Testis (tissue), 2 donors: ENCODE measurements at regions not wholly inside any gene's neighbourhood (a gene's known extent, or its start where the extent isn't known, plus 50 kb on each side); places are given as distances from the start of the nearest gene placed in this dataset.

Source experiments
- DNase-seq: peaks from one replicate; pipeline ENCODE4 v3.0.0-alpha.2; 2019
- H3K27ac ChIP-seq, 2 donors: fragments of 200-600 bp; sonication (generic); one replicate each; pipeline ENCODE4 v1.5.1; 2019
- H3K27me3 ChIP-seq: fragments of 200-600 bp; sonication (generic); one replicate; pipeline ENCODE4 v1.5.1; 2019
- H3K36me3 ChIP-seq: fragments of 200-600 bp; sonication (generic); one replicate; pipeline ENCODE4 v1.5.1; 2017; ENCODE audit warnings: low read depth; ENCODE audit errors: missing control alignments
- H3K4me1 ChIP-seq: fragments of 200-600 bp; sonication (generic); one replicate; pipeline ENCODE4 v1.5.1; 2019
- H3K4me3 ChIP-seq, 2 donors: fragments of 200-600 bp; sonication (generic); one replicate each; pipeline ENCODE4 v1.5.1; 2017 to 2019
- H3K9me3 ChIP-seq: fragments of 200-600 bp; sonication (generic); one replicate; pipeline ENCODE4 v1.5.1; 2017
- CTCF ChIP-seq, 3 experiments: fragments of 450-650 bp in 2 of 3; fragments of 200-600 bp in 1 of 3; sonication (generic) in 1 of 3; IDR thresholded peaks; one replicate each; pipeline ENCODE4 v1.5.1; 2016 to 2019; ENCODE audit warnings: antibody characterized with exemption in 3 of 3, mild to moderate bottlenecking in 2 of 3, moderate library complexity in 1 of 3
- POLR2A ChIP-seq: fragments of 450-650 bp; IDR thresholded peaks from one replicate; pipeline ENCODE4 v1.6.1; 2017; ENCODE audit warnings: antibody characterized with exemption, mild to moderate bottlenecking, moderate library complexity
- WGBS, 2 donors: methylation state at CpG; one replicate each; pipeline ENCODE4 v1.1.5; 2018; 5-methylcytosine and 5-hydroxymethylcytosine counted together
- intact Hi-C: fragments of 100-400 bp; cut with DNase I; formaldehyde crosslinking; loops from one replicate; pipeline ENCODE4 v1.15.1; 2023; ENCODE audit warnings: low total_unique reads

DNA sequence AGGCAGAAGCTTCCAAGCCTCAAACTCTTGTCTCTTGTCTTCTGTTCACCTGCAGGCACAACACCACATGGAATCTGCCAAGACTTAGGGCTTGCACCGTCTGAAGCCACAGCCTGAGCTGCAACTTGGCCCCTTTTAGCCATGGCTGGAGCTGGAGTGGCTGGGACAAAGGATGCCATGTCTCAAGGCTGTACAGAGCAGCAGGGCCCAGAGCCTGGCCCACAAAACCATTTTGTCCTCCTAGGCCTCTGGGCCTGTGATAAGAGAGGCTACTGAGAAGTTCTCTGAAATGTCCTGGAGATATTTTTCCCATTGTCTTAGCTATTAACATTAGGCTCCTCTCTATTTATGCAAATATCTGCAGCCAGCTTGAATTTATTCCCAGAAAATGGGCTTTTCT lies 330.8 kb downstream of the DTWD2 start:
- Histone ChIP-seq H3K4me1 (peaks cover 9% of the 10 kb centered on the region), H3K27ac (no peak overlapping the region), H3K9me3 (no peaks in the 10 kb centered on the region), H3K27me3 (no peaks in the 10 kb centered on the region), H3K4me3 (no peak overlapping the region), H3K36me3 (no peaks in the 10 kb centered on the region)
- TF ChIP-seq POLR2A (no peak), CTCF (IDR thresholded peaks at IDR 0.05) (no peak)
- WGBS, 2 donors, result 44 to 100% methylated on average over 1 of the region's 1 CpG
- intact Hi-C loops, result no loop called here
- no peak for DNase-seq

DNA sequence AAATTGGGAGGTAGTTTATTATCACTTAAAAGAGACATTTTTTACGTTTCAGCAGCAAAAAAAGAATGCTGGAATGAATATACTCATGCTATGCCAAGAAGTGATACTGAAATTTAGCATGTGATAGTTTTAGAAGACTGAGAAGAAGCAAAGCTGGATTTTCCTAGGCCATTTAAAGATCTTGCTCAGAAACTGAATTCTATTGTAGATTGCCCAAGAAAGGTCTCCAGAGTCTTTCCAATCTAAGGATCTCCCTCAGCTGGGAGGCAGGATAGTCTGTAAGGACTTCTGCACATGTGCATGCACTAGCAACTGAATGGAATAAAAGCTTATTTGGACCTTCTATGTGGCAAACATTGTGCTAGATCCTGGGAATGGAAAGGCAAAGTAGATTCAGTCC lies 334.5 kb downstream of the DTWD2 start:
- intact Hi-C loops, result no loop called here
- Histone ChIP-seq H3K36me3 (no peaks in the 10 kb centered on the region), H3K27me3 (no peaks in the 10 kb centered on the region), H3K9me3 (no peaks in the 10 kb centered on the region), H3K4me1 (peaks cover 9% of the 10 kb centered on the region), H3K4me3 (no peak overlapping the region), H3K27ac (no peak overlapping the region)
- WGBS, 2 donors, result 35 to 39% methylated on average over 1 of the region's 1 CpG
- TF ChIP-seq CTCF (IDR thresholded peaks at IDR 0.05) (no peak), POLR2A (no peak)
- DNase-seq, result no peak

DNA sequence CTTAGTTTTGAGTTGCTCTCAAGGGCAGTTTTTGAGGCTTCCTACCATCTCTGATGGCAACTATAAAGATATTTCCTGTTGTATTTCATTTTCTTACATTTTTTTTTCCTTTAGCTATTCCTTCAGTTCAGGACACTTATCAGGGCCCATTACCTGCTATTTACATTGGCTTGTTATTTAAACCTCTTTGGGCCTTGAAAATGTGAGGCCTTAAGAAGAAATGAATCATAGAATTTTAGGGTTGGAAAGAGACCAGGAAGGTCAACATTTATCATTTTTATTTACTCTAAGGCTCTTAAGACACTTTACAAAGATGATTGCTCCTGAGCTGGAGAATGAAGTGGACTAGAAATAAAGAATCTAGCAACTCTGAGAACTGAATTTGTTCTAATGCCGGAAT lies 335.2 kb downstream of the DTWD2 start:
- H3K9me3 ChIP-seq, result no peaks in the 10 kb centered on the region
- WGBS, 2 donors, result 81 to 88% methylated on average over 1 of the region's 1 CpG
- H3K27ac ChIP-seq, result no peak overlapping the region

DNA sequence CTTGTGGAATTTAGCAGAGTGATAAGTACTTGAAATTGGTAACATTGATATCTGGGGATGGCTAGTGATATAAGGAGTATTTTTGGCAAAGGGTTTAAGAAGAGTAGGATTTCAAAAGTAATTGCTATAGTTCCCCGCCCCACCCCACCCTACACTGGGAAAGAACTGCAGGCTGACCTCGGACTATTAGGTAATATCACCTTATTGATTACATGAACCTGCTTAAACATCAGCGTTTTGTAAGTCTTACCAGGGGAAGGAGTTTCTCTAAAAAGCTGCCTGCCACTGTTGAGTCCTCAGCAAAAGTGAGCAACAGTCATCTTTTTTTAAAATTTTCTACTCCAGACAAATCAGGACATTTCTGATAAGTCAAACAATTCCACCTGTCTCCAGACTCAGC lies 337.3 kb downstream of the DTWD2 start:
- Histone ChIP-seq H3K27ac (no peak overlapping the region), H3K4me1 (peaks cover 9% of the 10 kb centered on the region), H3K4me3 (no peak overlapping the region), H3K27me3 (no peaks in the 10 kb centered on the region), H3K9me3 (no peaks in the 10 kb centered on the region), H3K36me3 (no peaks in the 10 kb centered on the region)
- WGBS, 2 donors, result 90 to 94% methylated on average over 3 of the region's 3 CpGs
- DNase-seq, result no peak
- intact Hi-C loops, result no loop called here
- no peak for TF ChIP-seq POLR2A
- TF ChIP-seq CTCF (IDR thresholded peaks at IDR 0.05), result no peak

More for the DNA sequence above, 335.2 kb downstream of the DTWD2 start:
- H3K36me3 ChIP-seq, result no peaks in the 10 kb centered on the region
- intact Hi-C loops, result no loop called here
- H3K27me3 ChIP-seq, result no peaks in the 10 kb centered on the region
- TF ChIP-seq CTCF (IDR thresholded peaks at IDR 0.05), result no peak
- TF ChIP-seq POLR2A, result no peak
- DNase-seq, result no peak
- H3K4me1 ChIP-seq, result peaks cover 9% of the 10 kb centered on the region
- H3K4me3 ChIP-seq, result no peak overlapping the region

GRCh38 chr5:118647587-118647986 lies 340.8 kb downstream of the DTWD2 start:
- intact Hi-C loops, result no loop called here
- Histone ChIP-seq H3K27ac (no peak overlapping the region), H3K4me1 (no peaks in the 10 kb centered on the region), H3K9me3 (no peaks in the 10 kb centered on the region), H3K4me3 (no peak overlapping the region), H3K27me3 (no peaks in the 10 kb centered on the region), H3K36me3 (no peaks in the 10 kb centered on the region)
- WGBS, 2 donors, result 55 to 73% methylated on average over 7 of the region's 7 CpGs
- TF ChIP-seq POLR2A (no peak), CTCF (IDR thresholded peaks at IDR 0.05) (no peak)
- DNase-seq, result no peak
